B cell (primary cell): ENCODE measurements at regions not wholly inside any gene's neighbourhood (a gene's known extent, or its start where the extent isn't known, plus 50 kb on each side); places are given as distances from the start of the nearest gene placed in this dataset.

Source experiments
- ATAC-seq: fragments of 200-7000 bp; cut with Tn5 transposase; one replicate; pipeline ENCODE4 v1.10.0; 2021; ENCODE audit warnings: low read depth, mild to moderate bottlenecking, moderate number of reproducible peaks, moderate library complexity
- CTCF ChIA-PET: fragments of 350-600 bp; sonication (Branson Sonifier 250); formaldehyde crosslinking; loops from one replicate; lab custom pipeline; 2021; ENCODE audit warnings: antibody characterized with exemption, inconsistent platforms; lab: Charles Lee
- POLR2A ChIA-PET: fragments of 350-600 bp; sonication (Branson Sonifier 250); formaldehyde crosslinking; loops from one replicate; lab custom pipeline; 2021; ENCODE audit warnings: antibody characterized with exemption; lab: Charles Lee
- DNase-seq: peaks from one replicate; pipeline ENCODE4 v3.0.0; 2013
- H2AFZ ChIP-seq: 2 replicates; pipeline ENCODE4 v1.6.1; 2012; ENCODE audit warnings: mild to moderate bottlenecking, low read depth, low read length; ENCODE audit not compliant: insufficient read depth, poor library complexity, severe bottlenecking
- H3K27ac ChIP-seq, 2 donors: 1 replicate in 1 of 2; 2 replicates in 1 of 2; pipeline ENCODE4 v1.5.1; 2012 to 2013; ENCODE audit warnings: low read length in 2 of 2, mild to moderate bottlenecking in 2 of 2, moderate library complexity in 1 of 2
- H3K27me3 ChIP-seq, 4 experiments: fragments of 200-600 bp in 1 of 4; sonication (generic) in 1 of 4; replicated peaks in 1 of 4; 1 replicate in 2 of 4; 2 replicates in 2 of 4; pipeline versions ENCODE4 v1.6.1 to v1.7.0; 2013 to 2016; ENCODE audit warnings: low read length in 3 of 4, mild to moderate bottlenecking in 2 of 4, mixed read lengths in 1 of 4, moderate library complexity in 1 of 4; ENCODE audit not compliant: insufficient read depth in 4 of 4, control insufficient read depth in 3 of 4; ENCODE audit errors: control extremely low read depth in 1 of 4
- H3K36me3 ChIP-seq, 2 experiments: replicated peaks in 1 of 2; 1 replicate in 1 of 2; 2 replicates in 1 of 2; pipeline versions ENCODE4 v1.6.1 to v1.7.1; 2013; ENCODE audit warnings: low read length in 1 of 2; ENCODE audit not compliant: insufficient read depth in 2 of 2, control insufficient read depth in 1 of 2; ENCODE audit errors: control extremely low read depth in 1 of 2, extremely low read depth in 1 of 2
- H3K4me1 ChIP-seq, 2 donors: fragments of 200-600 bp in 1 of 2; sonication (generic) in 1 of 2; 1 replicate in 1 of 2; 2 replicates in 1 of 2; pipeline versions ENCODE4 v1.5.1 to v1.6.1; 2013 to 2017; ENCODE audit warnings: low read length in 2 of 2; ENCODE audit not compliant: control insufficient read depth in 2 of 2, insufficient read depth in 2 of 2
- H3K4me2 ChIP-seq: replicated peaks from 2 replicates; pipeline ENCODE3; 2012; ENCODE audit warnings: mild to moderate bottlenecking, low read depth, low read length; ENCODE audit not compliant: poor library complexity, severe bottlenecking
- H3K4me3 ChIP-seq, 5 experiments: fragments of 200-600 bp in 1 of 5; sonication (generic) in 1 of 5; 1 replicate in 3 of 5; 2 replicates in 2 of 5; pipeline versions ENCODE4 v1.5.1 to v1.7.0; 2011 to 2016; ENCODE audit warnings: low read length in 4 of 5, mild to moderate bottlenecking in 4 of 5, low read depth in 2 of 5, control low read depth in 1 of 5, moderate library complexity in 1 of 5; ENCODE audit not compliant: insufficient read depth in 1 of 5; ENCODE audit errors: control extremely low read depth in 1 of 5, extremely low read depth in 1 of 5
- H3K79me2 ChIP-seq: fragments of 200-600 bp; sonication (generic); one replicate; pipeline ENCODE4 v1.6.0; 2016; ENCODE audit warnings: low read length; ENCODE audit not compliant: control insufficient read depth, insufficient read depth
- H3K9ac ChIP-seq: fragments of 200-600 bp; sonication (generic); 2 replicates; pipeline ENCODE4 v1.6.1; 2017; ENCODE audit warnings: mild to moderate bottlenecking, low read length, moderate library complexity
- H3K9me3 ChIP-seq, 3 donors: one replicate each; pipeline versions ENCODE4 v1.6.1 to v1.7.1; 2013; ENCODE audit warnings: low read length in 2 of 3; ENCODE audit not compliant: control insufficient read depth in 2 of 3, insufficient read depth in 1 of 3; ENCODE audit errors: control extremely low read depth in 1 of 3
- H4K20me1 ChIP-seq: 2 replicates; pipeline ENCODE4 v1.6.0; 2012; ENCODE audit warnings: mild to moderate bottlenecking, low read length; ENCODE audit not compliant: insufficient read depth, control insufficient read depth, poor library complexity, severe bottlenecking
- H3K27ac Mint-ChIP-seq: one replicate; pipeline ENCODE4 v1.8.0; 2021; ENCODE audit warnings: mixed read lengths
- H3K27me3 Mint-ChIP-seq: one replicate; pipeline ENCODE4 v1.8.0; 2021; ENCODE audit warnings: mixed read lengths
- H3K4me1 Mint-ChIP-seq: one replicate; pipeline ENCODE4 v1.8.0; 2021; ENCODE audit warnings: mixed read lengths
- H3K4me3 Mint-ChIP-seq: one replicate; pipeline ENCODE4 v1.8.0; 2021; ENCODE audit warnings: mixed read lengths
- H3K9me3 Mint-ChIP-seq: one replicate; pipeline ENCODE4 v1.8.0; 2022; ENCODE audit warnings: mixed read lengths; ENCODE audit not compliant: insufficient read depth
- EZH2 ChIP-seq: IDR thresholded peaks from 2 replicates; pipeline ENCODE4 v1.6.1; 2012; ENCODE audit warnings: borderline replicate concordance, low read depth, mild to moderate bottlenecking, moderate library complexity, low read length; ENCODE audit not compliant: insufficient read depth, poor library complexity, severe bottlenecking
- WGBS: methylation state at CpG from one replicate; pipeline ENCODE4 v1.1.5; 2013; ENCODE audit warnings: missing lambda C conversion rate; ENCODE audit not compliant: insufficient coverage; 5-methylcytosine and 5-hydroxymethylcytosine counted together
- intact Hi-C: fragments of 100-400 bp; cut with micrococcal nuclease; formaldehyde crosslinking; loops from one replicate; pipeline ENCODE4 v1.10.0; 2022
- TF ChIP-seq, protein P1 (sequence below): fragments of 200-600 bp; IDR thresholded peaks from one replicate; pipeline ENCODE4 v1.8.0; 2022; ENCODE audit warnings: antibody characterized with exemption, mild to moderate bottlenecking

DNA sequence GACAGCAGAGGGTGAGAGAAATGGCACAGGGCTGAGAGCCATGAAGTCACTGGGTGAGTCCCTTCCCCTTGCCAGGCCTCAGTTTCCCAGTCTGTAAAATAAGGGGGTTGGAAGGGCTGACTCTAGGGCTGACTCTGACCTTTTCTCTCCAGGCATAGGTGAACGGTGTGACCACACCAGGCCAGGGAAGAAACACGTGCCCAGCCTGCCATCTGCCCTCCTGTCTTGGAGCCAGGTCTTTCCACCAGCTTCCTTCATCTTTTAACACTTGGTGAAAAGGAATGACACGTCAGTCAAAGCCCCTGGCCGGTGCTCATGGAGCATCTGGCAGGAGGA lies 74.4 kb downstream of the CPN2 start:
- Histone ChIP-seq H4K20me1 (no peaks in the 10 kb centered on the region), H3K4me2 (no peak overlapping the region), H3K9me3 (no peaks in the 10 kb centered on the region), H3K36me3 (no peaks in the 10 kb centered on the region), H3K27ac (no peak overlapping the region), H2AFZ (no peak overlapping the region), H3K27me3 (peaks cover 0 to 19% (median 7%) of the 10 kb centered on the region in 4 experiments), H3K4me3 (no peak overlapping the region), H3K79me2 (no peaks in the 10 kb centered on the region), H3K4me1 (no peaks in the 10 kb centered on the region), H3K9ac (no peak overlapping the region)
- WGBS, result 82% methylated on average over 4 of the region's 4 CpGs
- ATAC-seq, result no peak
- TF ChIP-seq, protein P1, sequence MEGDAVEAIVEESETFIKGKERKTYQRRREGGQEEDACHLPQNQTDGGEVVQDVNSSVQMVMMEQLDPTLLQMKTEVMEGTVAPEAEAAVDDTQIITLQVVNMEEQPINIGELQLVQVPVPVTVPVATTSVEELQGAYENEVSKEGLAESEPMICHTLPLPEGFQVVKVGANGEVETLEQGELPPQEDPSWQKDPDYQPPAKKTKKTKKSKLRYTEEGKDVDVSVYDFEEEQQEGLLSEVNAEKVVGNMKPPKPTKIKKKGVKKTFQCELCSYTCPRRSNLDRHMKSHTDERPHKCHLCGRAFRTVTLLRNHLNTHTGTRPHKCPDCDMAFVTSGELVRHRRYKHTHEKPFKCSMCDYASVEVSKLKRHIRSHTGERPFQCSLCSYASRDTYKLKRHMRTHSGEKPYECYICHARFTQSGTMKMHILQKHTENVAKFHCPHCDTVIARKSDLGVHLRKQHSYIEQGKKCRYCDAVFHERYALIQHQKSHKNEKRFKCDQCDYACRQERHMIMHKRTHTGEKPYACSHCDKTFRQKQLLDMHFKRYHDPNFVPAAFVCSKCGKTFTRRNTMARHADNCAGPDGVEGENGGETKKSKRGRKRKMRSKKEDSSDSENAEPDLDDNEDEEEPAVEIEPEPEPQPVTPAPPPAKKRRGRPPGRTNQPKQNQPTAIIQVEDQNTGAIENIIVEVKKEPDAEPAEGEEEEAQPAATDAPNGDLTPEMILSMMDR, result no peak
- no peak for TF ChIP-seq EZH2
- ChIA-PET POLR2A (no interaction called here), CTCF (no interaction called here)
- no peak for DNase-seq
- H3K27ac Mint-ChIP-seq, result no peak overlapping the region
- H3K27me3 Mint-ChIP-seq, result peaks cover 32% of the 10 kb centered on the region
- H3K4me3 Mint-ChIP-seq, result no peak overlapping the region
- H3K9me3 Mint-ChIP-seq, result no peaks in the 10 kb centered on the region
- peaks cover 5% of the 10 kb centered on the region for H3K4me1 Mint-ChIP-seq
- intact Hi-C loops, result no loop called here

DNA sequence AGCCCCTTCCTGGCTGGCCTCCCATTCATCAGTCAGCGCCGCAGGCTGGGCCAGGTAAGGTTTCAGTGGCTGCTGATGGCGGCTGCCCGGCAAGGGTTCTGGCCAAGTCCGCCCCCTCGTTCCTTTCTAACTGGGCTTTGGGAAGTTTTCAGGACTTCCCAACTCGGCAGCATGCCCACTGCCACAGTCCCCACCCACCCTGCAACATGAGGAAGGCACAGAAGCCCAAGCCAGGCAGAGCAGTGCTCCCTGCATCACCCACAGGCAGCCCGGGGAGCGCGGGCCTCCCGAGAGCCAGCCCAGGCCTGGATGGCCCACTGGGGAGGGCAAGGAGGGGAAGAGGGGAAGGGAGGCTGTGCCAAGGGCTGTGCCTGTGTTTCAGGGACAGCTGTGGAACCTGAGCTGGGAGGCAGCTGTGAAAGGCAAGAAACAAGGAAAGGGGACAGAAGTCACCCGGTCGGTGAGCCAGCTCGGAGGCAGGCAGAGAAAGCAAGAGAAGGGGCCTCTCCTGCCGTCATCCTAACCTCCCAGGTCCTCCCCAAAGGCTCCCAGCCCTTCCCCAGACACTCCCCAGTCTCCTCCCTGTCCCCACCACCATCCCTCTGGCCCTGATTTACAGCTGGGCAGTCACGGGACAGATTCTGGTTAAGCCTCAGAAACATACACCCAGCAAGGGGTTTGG lies 73.9 kb downstream of the CPN2 start:
- 91% methylated on average over 14 of the region's 16 CpGs for WGBS
- no peak overlapping the region for H3K4me2 ChIP-seq

More for the DNA sequence above, 73.9 kb downstream of the CPN2 start:
- Mint-ChIP-seq H3K4me3 (no peak overlapping the region), H3K4me1 (peaks cover 5% of the 10 kb centered on the region), H3K27ac (no peak overlapping the region), H3K27me3 (peaks cover 32% of the 10 kb centered on the region), H3K9me3 (no peaks in the 10 kb centered on the region)
- intact Hi-C loops, result no loop called here
- POLR2A ChIA-PET, result no interaction called here
- Histone ChIP-seq H3K4me3 (no peak overlapping the region), H3K79me2 (no peaks in the 10 kb centered on the region), H3K4me1 (no peaks in the 10 kb centered on the region), H3K9me3 (no peaks in the 10 kb centered on the region), H3K27me3 (peaks cover 0 to 18% (median 7%) of the 10 kb centered on the region in 4 experiments), H3K9ac (no peak overlapping the region), H2AFZ (no peak overlapping the region), H4K20me1 (no peaks in the 10 kb centered on the region), H3K27ac (no peak overlapping the region), H3K36me3 (no peaks in the 10 kb centered on the region)
- CTCF ChIA-PET, result no interaction called here
- DNase-seq (no peak), ATAC-seq (no peak)
- TF ChIP-seq, protein P1, result no peak
- TF ChIP-seq EZH2, result no peak
